Stomach (tissue), 4 donors: ENCODE measurements at regions not wholly inside any gene's neighbourhood (a gene's known extent, or its start where the extent isn't known, plus 50 kb on each side); places are given as distances from the start of the nearest gene placed in this dataset.

Source experiments
- CTCF ChIP-seq, 7 experiments: fragments of 450-650 bp in 4 of 7; fragments of 200-600 bp in 3 of 7; sonication (generic) in 3 of 7; IDR thresholded peaks; one replicate each; pipeline ENCODE4 v1.5.1; 2016 to 2019; ENCODE audit warnings: antibody characterized with exemption in 7 of 7, control low read depth in 2 of 7, mild to moderate bottlenecking in 1 of 7
- POLR2A ChIP-seq, 4 donors: fragments of 450-650 bp; IDR thresholded peaks; one replicate each; pipeline ENCODE4 v1.6.1; 2016; ENCODE audit warnings: antibody characterized with exemption in 4 of 4, control low read depth in 2 of 4, mild to moderate bottlenecking in 1 of 4, moderate library complexity in 1 of 4
- POLR2AphosphoS5 ChIP-seq, 3 donors: sonication (generic); formaldehyde crosslinking; IDR thresholded peaks; one replicate each; pipeline ENCODE4 v1.6.1; 2016; ENCODE audit warnings: antibody characterized with exemption in 3 of 3

- TF ChIP-seq CTCF (IDR thresholded peaks at IDR 0.05) = no peak
- no peak for TF ChIP-seq POLR2AphosphoS5 (IDR thresholded peaks at IDR 0.05)
- TF ChIP-seq POLR2A (IDR thresholded peaks at IDR 0.05) = no peak
These were observed 468.0 kb upstream of the TBL1XR1 start for GRCh38 chr3:177665122-177665808.
